GM04503 (cell line): ENCODE measurements at regions not wholly inside any gene's neighbourhood (a gene's known extent, or its start where the extent isn't known, plus 50 kb on each side); places are given as distances from the start of the nearest gene placed in this dataset.
"Not testable (repeated sequence)": the region's sequence is repeated elsewhere in the genome, so short reads cannot be mapped to it uniquely, and the experiment has no call there.

ENCODE experiments used
- DNase-seq: peaks from one replicate; pipeline ENCODE4 v3.0.0-alpha.2; 2012; ENCODE audit warnings: low read depth

GRCh38 chr20:19026121-19026878, 186.1 kb upstream of the SLC24A3 start:
- DNase-seq = no peak

- no peak for DNase-seq
These were observed 185.4 kb upstream of the SLC24A3 start for GRCh38 chr20:19026901-19027644.

- no peak for DNase-seq
These were observed 184.5 kb upstream of the SLC24A3 start for GRCh38 chr20:19027971-19028370.

- DNase-seq = no peak
These were observed 170.7 kb upstream of the SLC24A3 start for GRCh38 chr20:19041787-19042186.

- no peak for DNase-seq
These were observed 167.1 kb upstream of the SLC24A3 start for GRCh38 chr20:19045371-19045770.

GRCh38 chr20:19047040-19047950, 165.1 kb upstream of the SLC24A3 start:
- no peak for DNase-seq

- DNase-seq = no peak
These were observed 164.5 kb upstream of the SLC24A3 start for GRCh38 chr20:19047951-19048296.

GRCh38 chr20:19048995-19049501, 163.4 kb upstream of the SLC24A3 start:
- DNase-seq = no peak

- no peak for DNase-seq
These were observed 162.9 kb upstream of the SLC24A3 start for GRCh38 chr20:19049514-19049913.

- no peak for DNase-seq
These were observed 155.5 kb upstream of the SLC24A3 start for GRCh38 chr20:19056909-19057308.

GRCh38 chr20:19064788-19065187, 147.7 kb upstream of the SLC24A3 start:
- not testable (repeated sequence) for DNase-seq

- no peak for DNase-seq
These were observed 144.5 kb upstream of the SLC24A3 start for GRCh38 chr20:19067986-19068385.

- DNase-seq = no peak
These were observed 142.4 kb upstream of the SLC24A3 start for GRCh38 chr20:19070026-19070425.

- DNase-seq = no peak
These were observed 141.6 kb upstream of the SLC24A3 start for GRCh38 chr20:19070681-19071445.

- DNase-seq = no peak
These were observed 141.1 kb upstream of the SLC24A3 start for GRCh38 chr20:19071446-19071725.

- no peak for DNase-seq
These were observed 140.4 kb upstream of the SLC24A3 start for GRCh38 chr20:19071902-19072498.

GRCh38 chr20:19072988-19073387, 139.5 kb upstream of the SLC24A3 start:
- no peak for DNase-seq

- no peak for DNase-seq
These were observed 138.7 kb upstream of the SLC24A3 start for GRCh38 chr20:19073584-19074218.

- no peak for DNase-seq
These were observed 138.1 kb upstream of the SLC24A3 start for GRCh38 chr20:19074356-19074755.

GRCh38 chr20:19074828-19075516, 137.5 kb upstream of the SLC24A3 start:
- no peak for DNase-seq
